ENCODE measurements at regions not wholly inside any gene's neighbourhood (a gene's known extent, or its start where the extent isn't known, plus 50 kb on each side); places are given as distances from the start of the nearest gene placed in this dataset.

DNA sequence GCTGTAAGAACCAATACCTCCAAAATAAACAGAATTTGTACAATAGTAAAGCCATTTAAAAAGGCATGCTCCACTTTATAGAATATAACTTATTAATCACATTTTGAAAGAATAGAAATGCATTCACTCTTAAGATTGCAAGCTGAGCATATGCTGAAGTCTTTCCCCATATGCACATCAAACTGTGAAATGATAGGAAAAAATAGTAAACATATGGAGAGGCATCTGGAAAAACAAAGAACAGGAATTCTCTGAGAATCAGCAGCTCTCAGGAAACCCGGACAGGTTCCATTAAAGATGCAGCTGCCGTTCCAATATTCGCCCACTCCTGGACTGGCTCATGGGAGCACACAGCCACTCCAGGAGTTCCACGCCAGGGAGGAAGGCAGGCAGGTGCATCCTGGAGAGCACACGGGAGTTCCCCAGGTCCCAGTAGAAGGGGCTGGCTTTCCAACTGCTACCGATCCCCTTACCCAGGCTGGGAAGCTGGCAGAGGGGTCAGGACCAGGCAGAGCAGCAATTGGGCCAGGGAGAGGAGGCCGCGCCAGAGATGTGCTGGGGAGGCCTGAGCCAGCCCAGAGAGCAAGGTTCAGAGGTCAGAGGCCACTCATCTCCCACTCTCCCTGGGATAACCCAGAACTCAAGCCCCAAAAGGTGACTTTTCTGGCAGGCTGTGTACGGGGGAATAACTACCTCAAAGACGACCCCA, 111.1 kb downstream of the DLL1 start:
- TF ChIP-seq EZH2 (IDR thresholded peaks at IDR 0.05; ENCODE audit: insufficient read depth, poor library complexity, severe bottlenecking) (no peak), EZH2phosphoT487 (IDR thresholded peaks at IDR 0.05; ENCODE audit: insufficient read depth, low read depth) (no peak)
